Activated CD4-positive, alpha-beta memory T cell treated with anti-CD3 and anti-CD28 coated beads for 36 hours (primary cell): ENCODE measurements at regions not wholly inside any gene's neighbourhood (a gene's known extent, or its start where the extent isn't known, plus 50 kb on each side); places are given as distances from the start of the nearest gene placed in this dataset.
A peak's percentile ranks its signal among the peaks of the same experiment; 100 is the strongest.
"Not testable (repeated sequence)": the region's sequence is repeated elsewhere in the genome, so short reads cannot be mapped to it uniquely, and the experiment has no call there.

Experiments
- CTCF ChIA-PET: fragments of 350-600 bp; sonication (Branson Sonifier 250); formaldehyde crosslinking; loops from one replicate; lab custom pipeline; 2021; ENCODE audit warnings: antibody characterized with exemption, inconsistent platforms; lab: Charles Lee
- POLR2A ChIA-PET: fragments of 350-600 bp; sonication (Branson Sonifier 250); formaldehyde crosslinking; loops from one replicate; lab custom pipeline; 2021; ENCODE audit warnings: antibody characterized with exemption; lab: Charles Lee
- DNase-seq: peaks from one replicate; pipeline ENCODE4 v3.0.0-alpha.2; 2020
- H3K27ac Mint-ChIP-seq: one replicate; pipeline ENCODE4 v1.8.0; 2021; ENCODE audit warnings: mixed read lengths
- H3K27me3 Mint-ChIP-seq: one replicate; pipeline ENCODE4 v1.8.0; 2021; ENCODE audit warnings: mixed read lengths
- H3K36me3 Mint-ChIP-seq: one replicate; pipeline ENCODE4 v1.8.0; 2021; ENCODE audit warnings: mixed read lengths
- H3K4me1 Mint-ChIP-seq: one replicate; pipeline ENCODE4 v1.8.0; 2021; ENCODE audit warnings: low read depth, mixed read lengths
- H3K4me3 Mint-ChIP-seq: one replicate; pipeline ENCODE4 v1.8.0; 2021; ENCODE audit warnings: mild to moderate bottlenecking, mixed read lengths
- H3K9me3 Mint-ChIP-seq: one replicate; pipeline ENCODE4 v1.8.0; 2021; ENCODE audit warnings: mixed read lengths
- intact Hi-C: fragments of 100-400 bp; cut with micrococcal nuclease; formaldehyde crosslinking; loops from one replicate; pipeline ENCODE4 v1.15.1; 2023

DNA sequence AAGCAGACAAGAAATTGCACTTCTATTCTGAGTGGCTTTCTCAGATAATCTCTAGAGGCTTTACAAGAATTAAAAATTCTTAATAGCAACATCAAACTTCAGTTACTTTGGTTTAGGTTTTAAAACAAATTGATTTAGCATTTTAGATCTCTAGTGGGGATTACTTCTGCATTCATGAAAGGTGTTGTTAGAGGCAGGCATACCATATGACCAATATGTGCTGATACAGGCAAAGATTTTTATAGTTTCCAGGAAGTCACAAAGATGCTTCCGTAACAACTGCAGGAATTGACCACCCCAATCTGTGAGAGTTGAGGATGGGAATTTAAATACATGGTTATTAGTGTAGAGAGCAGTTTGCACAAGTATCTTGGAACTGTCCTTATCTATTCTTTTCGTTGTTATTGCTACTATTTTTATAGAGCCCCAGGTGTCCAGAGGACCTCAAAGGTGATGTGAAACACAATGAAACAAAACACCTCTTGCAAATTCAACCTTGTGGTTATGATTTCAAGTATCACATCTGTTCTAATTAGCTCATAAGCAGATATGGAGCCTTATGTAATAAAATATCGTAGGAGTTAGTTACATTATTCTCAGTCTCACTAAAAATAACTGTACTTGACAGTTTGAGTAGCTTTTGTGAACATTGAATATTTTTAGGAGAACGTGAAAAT is 512.7 kb upstream of the ADGRL4 start:
- H3K4me3 Mint-ChIP-seq: no peak overlapping the region
- ChIA-PET POLR2A (no interaction called here), CTCF (interaction anchor here (0.7 kb wide), 1 partner anchor 825 kb away, joined by 3 read pairs; no protein-coding TSS in a partner anchor)
- H3K27ac Mint-ChIP-seq: no peak overlapping the region
- DNase-seq: no peak
- no peaks in the 10 kb centered on the region for H3K4me1 Mint-ChIP-seq
- intact Hi-C loops: no loop called here
- no peaks in the 10 kb centered on the region for H3K36me3 Mint-ChIP-seq
- H3K27me3 Mint-ChIP-seq: no peaks in the 10 kb centered on the region
- H3K9me3 Mint-ChIP-seq: peaks cover 12% of the 10 kb centered on the region

DNA sequence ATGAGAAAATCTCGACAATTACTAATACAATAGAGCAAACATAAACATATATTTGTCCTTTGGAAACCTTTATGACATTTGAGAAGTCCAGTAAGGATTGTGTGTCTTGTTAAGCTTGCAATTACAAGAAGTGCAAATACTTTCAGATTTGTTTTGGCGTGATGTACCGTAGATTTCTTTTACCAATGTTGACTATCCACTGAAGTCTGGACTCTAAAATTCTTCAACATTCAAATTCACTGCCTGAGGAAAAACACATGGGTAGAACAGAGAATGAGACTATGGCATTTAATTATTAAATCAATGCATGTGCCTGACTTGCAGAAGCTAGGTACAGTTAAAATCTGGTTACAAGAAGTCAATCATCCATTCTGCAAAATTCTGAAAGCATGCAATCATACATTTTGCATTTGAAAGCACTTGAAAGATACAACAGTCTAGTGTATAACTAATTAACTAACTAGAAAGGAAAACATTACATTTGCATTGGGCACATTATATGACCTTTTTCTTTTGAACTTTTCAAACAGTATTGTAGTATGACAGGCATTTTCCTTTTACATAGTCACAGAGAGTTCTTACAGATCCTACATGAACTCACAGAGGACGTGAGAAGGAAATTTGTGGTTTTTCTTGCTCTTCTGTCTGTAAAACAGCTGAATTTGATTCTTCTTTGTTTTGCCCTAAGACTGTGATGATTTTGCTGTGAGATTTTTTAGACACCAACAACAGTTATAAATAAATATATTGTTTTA is 511.1 kb upstream of the ADGRL4 start:
- peaks cover 12% of the 10 kb centered on the region for H3K9me3 Mint-ChIP-seq
- H3K4me1 Mint-ChIP-seq: no peaks in the 10 kb centered on the region
- CTCF ChIA-PET: no interaction called here
- H3K36me3 Mint-ChIP-seq: no peaks in the 10 kb centered on the region
- intact Hi-C loops: no loop called here
- no peak for DNase-seq
- no peak overlapping the region for H3K27ac Mint-ChIP-seq
- no peaks in the 10 kb centered on the region for H3K27me3 Mint-ChIP-seq
- H3K4me3 Mint-ChIP-seq: no peak overlapping the region
- POLR2A ChIA-PET: no interaction called here

DNA sequence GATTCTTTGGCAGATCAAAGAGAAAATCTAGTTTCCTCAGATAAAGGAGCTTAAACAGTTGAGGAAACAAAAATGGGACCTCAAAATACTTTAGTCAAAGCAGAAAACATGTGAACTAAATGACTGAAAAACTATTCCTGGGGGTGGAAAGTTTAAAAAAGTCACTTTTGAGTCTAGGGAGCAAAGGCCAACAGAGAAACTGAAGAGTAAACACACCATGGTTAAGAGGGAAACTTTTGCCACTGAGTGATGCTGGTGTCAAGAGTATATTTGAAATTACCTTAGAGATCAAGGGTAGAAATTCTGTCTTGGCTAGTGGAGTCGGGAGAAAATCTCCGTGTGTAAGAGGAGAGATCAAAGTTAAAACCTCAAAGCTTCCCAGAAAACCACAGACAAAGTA is 501.2 kb upstream of the ADGRL4 start:
- Mint-ChIP-seq H3K9me3 (peaks cover 6% of the 10 kb centered on the region), H3K4me1 (no peaks in the 10 kb centered on the region)
- intact Hi-C loops: no loop called here

DNA sequence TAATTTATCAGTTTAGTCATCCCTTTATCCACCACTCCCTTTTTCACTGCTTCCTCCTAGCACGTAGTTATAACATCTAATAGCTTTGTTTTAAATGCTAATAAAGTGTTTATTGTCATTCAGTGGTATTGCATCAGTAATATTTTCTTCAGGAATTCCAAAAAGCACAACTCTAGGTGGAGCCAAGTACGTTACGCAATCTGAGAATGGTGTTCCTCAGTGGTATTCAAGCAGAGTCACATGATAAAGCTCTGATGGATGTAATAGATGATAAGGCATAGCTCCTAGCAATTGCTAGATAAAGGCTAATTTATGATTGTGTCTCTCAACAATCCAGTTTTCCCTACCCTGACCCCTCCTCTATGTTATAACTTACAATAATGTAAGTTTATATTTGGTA is 494.6 kb upstream of the ADGRL4 start:
- Mint-ChIP-seq H3K4me3 (no peak overlapping the region), H3K27ac (no peak overlapping the region), H3K9me3 (no peaks in the 10 kb centered on the region), H3K27me3 (no peaks in the 10 kb centered on the region), H3K4me1 (no peaks in the 10 kb centered on the region), H3K36me3 (no peaks in the 10 kb centered on the region)
- DNase-seq: no peak
- intact Hi-C loops: no loop called here
- CTCF ChIA-PET: no interaction called here
- POLR2A ChIA-PET: no interaction called here

More for the DNA sequence above, 501.2 kb upstream of the ADGRL4 start:
- H3K36me3 Mint-ChIP-seq: no peaks in the 10 kb centered on the region
- DNase-seq: no peak
- H3K27me3 Mint-ChIP-seq: no peaks in the 10 kb centered on the region
- POLR2A ChIA-PET: no interaction called here
- no peak overlapping the region for H3K27ac Mint-ChIP-seq
- CTCF ChIA-PET: no interaction called here
- H3K4me3 Mint-ChIP-seq: no peak overlapping the region

DNA sequence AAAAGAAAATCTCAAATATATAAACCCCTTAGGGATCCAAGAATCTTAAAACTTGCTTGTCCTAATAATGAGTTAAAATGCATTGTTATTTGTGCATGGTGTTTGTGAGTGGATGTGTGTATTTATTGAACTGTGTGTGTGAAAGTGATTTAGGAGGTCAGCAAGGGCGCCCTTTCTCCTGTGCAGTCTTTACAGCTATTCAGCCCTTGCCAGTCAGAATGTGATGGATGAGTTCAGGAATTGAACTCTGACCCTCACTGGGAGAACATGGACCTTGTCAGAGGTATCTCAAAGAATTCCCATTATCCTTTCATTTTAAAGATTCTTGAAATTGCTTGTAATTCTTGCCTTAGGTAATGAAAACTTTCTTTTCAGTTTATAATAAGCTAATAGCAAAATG is 493.0 kb upstream of the ADGRL4 start:
- Mint-ChIP-seq H3K27me3 (no peaks in the 10 kb centered on the region), H3K36me3 (no peaks in the 10 kb centered on the region), H3K4me1 (no peaks in the 10 kb centered on the region), H3K4me3 (no peak overlapping the region), H3K9me3 (no peaks in the 10 kb centered on the region), H3K27ac (no peak overlapping the region)
- intact Hi-C loops: no loop called here
- CTCF ChIA-PET: no interaction called here
- DNase-seq: no peak
- POLR2A ChIA-PET: no interaction called here

DNA sequence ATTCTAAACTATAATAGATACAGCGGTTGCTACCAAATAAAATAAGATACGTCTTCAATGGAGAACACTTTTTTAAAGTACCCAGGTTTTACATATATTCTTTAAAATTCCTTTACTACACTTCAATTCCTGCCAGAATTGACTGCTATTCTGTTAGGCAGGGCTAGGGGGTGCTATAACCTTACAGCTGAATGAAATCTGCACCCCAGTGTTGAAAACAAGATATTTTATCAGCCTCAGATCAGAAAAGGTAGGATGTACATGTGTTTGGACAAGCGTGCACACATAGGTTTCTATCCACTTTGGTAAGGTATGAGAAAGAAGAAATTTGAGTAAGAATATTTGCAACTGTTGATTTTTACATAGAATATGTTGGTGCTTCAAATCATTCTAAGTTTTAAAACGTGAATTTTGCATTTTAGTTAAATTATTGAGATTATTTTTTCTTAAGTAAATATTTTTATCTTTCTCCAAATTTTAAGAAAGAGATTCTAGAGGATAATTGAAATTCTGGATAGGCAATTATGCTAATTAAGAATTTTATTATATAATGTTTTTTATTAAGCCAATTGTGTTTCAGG is 490.8 kb upstream of the ADGRL4 start:
- intact Hi-C loops: no loop called here
- Mint-ChIP-seq H3K36me3 (no peaks in the 10 kb centered on the region), H3K27me3 (no peaks in the 10 kb centered on the region), H3K27ac (no peak overlapping the region), H3K9me3 (no peaks in the 10 kb centered on the region), H3K4me1 (no peaks in the 10 kb centered on the region), H3K4me3 (no peak overlapping the region)
- peak; percentile 13 for DNase-seq
- CTCF ChIA-PET: no interaction called here
- POLR2A ChIA-PET: no interaction called here

DNA sequence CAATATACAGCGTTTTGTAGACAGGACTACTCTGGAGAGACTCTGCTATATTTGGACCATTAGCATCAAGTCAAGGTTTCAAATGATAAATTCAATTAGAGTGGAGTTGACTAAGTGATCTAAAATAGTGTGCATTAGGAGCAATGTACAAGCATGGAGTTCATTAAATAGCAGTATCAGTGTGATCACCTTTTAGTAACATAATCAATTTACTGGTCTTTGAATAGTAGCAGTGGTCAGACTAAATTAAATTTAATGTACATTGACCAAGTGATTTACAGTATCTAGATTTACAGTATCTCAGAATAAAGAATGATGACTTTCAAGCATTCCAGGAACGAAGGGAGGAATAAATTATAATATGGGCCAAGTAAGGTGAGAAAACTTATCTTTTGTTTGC is 489.6 kb upstream of the ADGRL4 start:
- H3K4me3 Mint-ChIP-seq: no peak overlapping the region
- no peak overlapping the region for H3K27ac Mint-ChIP-seq
- DNase-seq: no peak
- no peaks in the 10 kb centered on the region for H3K9me3 Mint-ChIP-seq
- H3K27me3 Mint-ChIP-seq: no peaks in the 10 kb centered on the region
- ChIA-PET CTCF (no interaction called here), POLR2A (no interaction called here)
- no peaks in the 10 kb centered on the region for H3K36me3 Mint-ChIP-seq
- intact Hi-C loops: no loop called here
- H3K4me1 Mint-ChIP-seq: no peaks in the 10 kb centered on the region

DNA sequence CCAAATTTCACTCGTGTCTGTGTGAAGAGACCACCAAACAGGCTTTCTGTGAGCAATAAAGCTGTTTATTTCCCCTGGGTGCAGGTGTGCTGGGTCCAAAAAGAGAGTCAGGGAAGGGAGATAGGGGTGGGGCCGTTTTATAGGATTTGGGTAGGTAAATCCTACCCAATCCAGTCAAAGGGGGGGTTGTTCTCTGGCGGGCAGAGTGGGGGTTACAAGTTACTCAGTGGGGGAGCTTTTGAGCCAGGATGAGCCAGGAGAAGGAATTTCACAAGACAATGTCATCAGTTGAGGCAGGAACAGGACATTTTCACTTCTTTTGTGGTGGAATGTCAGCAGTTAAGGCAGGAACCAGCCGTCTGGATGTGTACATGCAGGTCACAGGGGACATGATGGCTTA is 487.2 kb upstream of the ADGRL4 start:
- H3K27ac Mint-ChIP-seq, DNase-seq, POLR2A ChIA-PET, H3K4me1 Mint-ChIP-seq, H3K36me3 Mint-ChIP-seq, CTCF ChIA-PET, H3K27me3 Mint-ChIP-seq, H3K9me3 Mint-ChIP-seq, intact Hi-C loops, H3K4me3 Mint-ChIP-seq: not testable (repeated sequence)

DNA sequence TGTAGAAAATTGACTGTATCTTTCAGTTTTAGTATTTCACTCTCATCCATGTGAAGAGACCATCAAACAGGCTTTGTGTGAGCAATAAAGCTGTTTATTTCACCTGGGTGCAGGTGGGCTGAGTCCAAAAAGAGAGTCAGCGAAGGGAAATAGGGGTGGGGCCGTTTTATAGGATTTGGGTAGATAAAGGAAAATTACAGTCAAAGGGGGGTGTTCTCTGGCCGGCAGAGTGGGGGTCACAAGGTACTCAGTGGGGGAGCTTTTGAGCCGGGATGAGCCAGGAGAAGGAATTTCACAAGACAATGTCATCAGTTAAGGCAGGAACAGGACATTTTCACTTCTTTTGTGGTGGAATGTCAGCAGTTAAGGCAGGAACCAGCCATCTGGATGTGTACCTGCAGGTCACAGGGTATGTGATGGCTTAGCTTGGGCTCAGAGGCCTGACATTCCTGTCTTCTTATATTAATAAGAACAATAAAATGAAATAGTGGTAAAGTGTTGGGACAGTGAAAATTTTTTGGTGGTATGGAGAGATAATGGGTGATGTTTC is 482.1 kb upstream of the ADGRL4 start:
- CTCF ChIA-PET, intact Hi-C loops, H3K9me3 Mint-ChIP-seq, H3K27ac Mint-ChIP-seq, H3K4me1 Mint-ChIP-seq, H3K36me3 Mint-ChIP-seq, DNase-seq, H3K4me3 Mint-ChIP-seq, H3K27me3 Mint-ChIP-seq: not testable (repeated sequence)
- POLR2A ChIA-PET: interaction anchor here (0.6 kb wide), 1 partner anchor 39 kb away, joined by 3 read pairs; no protein-coding TSS in a partner anchor

DNA sequence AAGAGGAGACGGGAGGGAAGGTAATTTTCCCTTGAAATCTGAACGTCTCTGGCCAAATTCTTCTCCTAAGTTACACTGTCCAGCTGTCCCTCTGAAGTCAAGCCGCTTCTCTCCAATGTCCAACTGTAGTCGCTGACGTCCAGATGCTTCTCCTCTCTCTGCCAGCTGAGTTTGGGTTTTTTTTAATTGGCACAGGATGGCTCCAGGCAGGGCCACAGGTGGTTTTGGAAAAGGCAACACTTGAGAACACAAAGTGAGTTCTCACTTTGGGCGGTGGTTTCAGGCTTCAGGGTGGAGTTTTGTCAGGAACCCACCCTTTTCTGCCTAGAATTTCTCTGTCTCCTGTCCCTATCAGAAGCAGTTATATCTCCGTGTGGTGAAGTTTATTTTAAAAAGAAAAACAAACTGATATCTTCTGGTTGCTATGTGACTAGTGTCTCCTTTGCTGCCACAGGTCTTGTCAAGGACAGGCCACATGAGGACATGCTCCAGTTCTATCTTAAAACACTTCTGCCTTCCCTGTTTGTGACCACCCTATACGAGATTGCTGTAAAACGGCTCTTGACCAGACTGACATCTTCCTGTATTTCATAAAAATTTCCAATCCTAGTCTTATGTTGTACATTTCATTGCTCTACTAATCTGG is 472.3 kb upstream of the ADGRL4 start:
- intact Hi-C loops: no loop called here
- CTCF ChIA-PET: no interaction called here
- no peak overlapping the region for H3K4me3 Mint-ChIP-seq
- H3K36me3 Mint-ChIP-seq: no peaks in the 10 kb centered on the region
- H3K9me3 Mint-ChIP-seq: peaks cover 6% of the 10 kb centered on the region
- no peak for DNase-seq
- H3K4me1 Mint-ChIP-seq: no peaks in the 10 kb centered on the region
- H3K27ac Mint-ChIP-seq: no peak overlapping the region
- no peaks in the 10 kb centered on the region for H3K27me3 Mint-ChIP-seq
- POLR2A ChIA-PET: no interaction called here

DNA sequence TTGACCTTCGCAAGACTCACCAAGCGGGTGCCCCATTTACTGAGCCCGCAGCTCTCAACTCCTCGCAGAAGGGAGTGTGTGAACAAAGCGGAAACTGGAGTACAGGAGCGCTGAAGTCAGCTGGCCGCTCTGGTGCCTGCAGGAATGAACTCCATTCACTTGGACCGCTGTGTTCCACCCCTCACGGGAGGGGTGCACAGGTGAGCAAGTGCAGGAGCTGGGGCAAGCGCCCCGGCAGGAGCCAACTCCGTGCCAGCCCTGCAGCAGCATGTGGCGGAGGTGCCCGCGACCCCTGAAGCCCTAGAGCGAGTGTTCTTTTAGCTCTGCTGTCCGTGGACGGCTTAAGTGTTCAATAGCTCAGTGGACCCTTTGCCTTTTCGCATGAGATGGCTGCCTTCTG is 471.6 kb upstream of the ADGRL4 start:
- intact Hi-C loops: no loop called here
- CTCF ChIA-PET: interaction anchor here (0.6 kb wide), 1 partner anchor 1874 kb away, joined by 3 read pairs; no protein-coding TSS in a partner anchor
- Mint-ChIP-seq H3K36me3 (no peaks in the 10 kb centered on the region), H3K4me3 (no peak overlapping the region), H3K4me1 (no peaks in the 10 kb centered on the region), H3K27me3 (no peaks in the 10 kb centered on the region), H3K9me3 (peaks cover 6% of the 10 kb centered on the region), H3K27ac (no peak overlapping the region)
- POLR2A ChIA-PET: no interaction called here
- DNase-seq: no peak

DNA sequence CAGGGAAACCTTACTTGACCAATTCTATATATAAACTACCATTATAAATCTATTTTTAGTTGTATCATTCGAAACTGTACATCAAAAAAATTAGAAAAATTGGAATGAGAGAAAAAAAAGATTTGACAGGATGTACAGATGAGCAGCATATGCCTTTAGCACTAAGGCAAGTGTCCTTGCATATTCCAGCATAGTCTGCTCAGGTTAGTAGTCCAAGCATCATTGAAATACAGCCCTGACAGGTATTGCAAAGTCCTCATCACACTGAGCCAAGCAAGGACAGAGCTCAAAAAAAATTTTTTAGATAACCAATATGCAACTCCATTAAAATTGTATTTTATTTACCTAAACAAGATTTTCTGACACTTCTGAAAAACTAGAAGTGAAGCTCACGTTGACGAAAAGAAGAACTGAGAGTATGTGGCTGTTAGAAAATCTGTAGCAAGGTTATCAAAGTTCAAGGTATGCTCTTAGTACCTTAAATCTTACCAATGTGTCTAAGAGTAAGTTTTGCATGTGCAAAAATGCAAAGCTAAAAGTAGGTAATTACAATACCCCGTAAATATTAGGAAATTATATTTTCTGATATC is 465.6 kb upstream of the ADGRL4 start:
- Mint-ChIP-seq H3K9me3 (no peaks in the 10 kb centered on the region), H3K27me3 (no peaks in the 10 kb centered on the region), H3K4me1 (no peaks in the 10 kb centered on the region), H3K36me3 (no peaks in the 10 kb centered on the region), H3K27ac (no peak overlapping the region), H3K4me3 (no peak overlapping the region)
- POLR2A ChIA-PET: no interaction called here
- intact Hi-C loops: no loop called here
- no peak for DNase-seq
- CTCF ChIA-PET: no interaction called here
